WTC11 (cell line): ENCODE measurements at regions not wholly inside any gene's neighbourhood (a gene's known extent, or its start where the extent isn't known, plus 50 kb on each side); places are given as distances from the start of the nearest gene placed in this dataset.

Experiments used
- ATAC-seq: fragments of 200-7000 bp; cut with Tn5 transposase; 2 replicates; pipeline ENCODE4 v1.10.0; 2021; ENCODE audit warnings: mild to moderate bottlenecking, moderate library complexity
- CTCF ChIA-PET: fragments of 300-600 bp; sonication (Branson Sonifier 250); formaldehyde crosslinking; loops from one replicate; lab custom pipeline; 2021; ENCODE audit warnings: antibody characterized with exemption; lab: Charles Lee
- POLR2A ChIA-PET: fragments of 350-600 bp; sonication (Branson Sonifier 250); formaldehyde crosslinking; loops from one replicate; lab custom pipeline; 2021; ENCODE audit warnings: antibody characterized with exemption; lab: Charles Lee
- DNase-seq: peaks from one replicate; pipeline ENCODE4 v3.0.0; 2021; ENCODE audit warnings: low spot score
- H3K27ac Mint-ChIP-seq: 2 replicates; pipeline ENCODE4 v1.8.0; 2021; ENCODE audit warnings: mixed read lengths
- H3K27me3 Mint-ChIP-seq: 2 replicates; pipeline ENCODE4 v1.8.0; 2021; ENCODE audit warnings: low read depth, mild to moderate bottlenecking, moderate library complexity, mixed read lengths
- H3K36me3 Mint-ChIP-seq: 2 replicates; pipeline ENCODE4 v1.8.0; 2021; ENCODE audit warnings: mixed read lengths
- H3K4me1 Mint-ChIP-seq: 2 replicates; pipeline ENCODE4 v1.8.0; 2022; ENCODE audit warnings: mixed read lengths
- H3K4me3 Mint-ChIP-seq: 2 replicates; pipeline ENCODE4 v1.8.0; 2021; ENCODE audit warnings: mild to moderate bottlenecking, moderate library complexity, mixed read lengths
- H3K9me3 Mint-ChIP-seq: 2 replicates; pipeline ENCODE4 v1.8.0; 2021; ENCODE audit warnings: mixed read lengths
- CBFB ChIP-seq: sonication (generic); formaldehyde crosslinking; IDR thresholded peaks from 2 replicates; pipeline ENCODE4 v1.8.1; 2022; ENCODE audit warnings: mild to moderate bottlenecking, low read depth, missing genetic modification reagents
- CREM ChIP-seq: sonication (generic); formaldehyde crosslinking; IDR thresholded peaks from 2 replicates; pipeline ENCODE4 v1.8.1; 2022; ENCODE audit warnings: mild to moderate bottlenecking, missing genetic modification reagents, moderate library complexity
- E2F4 ChIP-seq: sonication (generic); formaldehyde crosslinking; IDR thresholded peaks from 2 replicates; pipeline ENCODE4 v1.8.1; 2022; ENCODE audit warnings: low read depth, mild to moderate bottlenecking, moderate library complexity, missing genetic modification reagents, borderline replicate concordance
- FOXK1 ChIP-seq: sonication (generic); formaldehyde crosslinking; IDR thresholded peaks from 2 replicates; pipeline ENCODE4 v1.8.0; 2022; ENCODE audit warnings: mild to moderate bottlenecking, moderate library complexity, missing genetic modification reagents
- MXD4 ChIP-seq: fragments of 250-450 bp; sonication (Bioruptor Pico); IDR thresholded peaks from 2 replicates; pipeline ENCODE4 v1.8.0; 2021; ENCODE audit warnings: mild to moderate bottlenecking, moderate library complexity, borderline replicate concordance
- NFE2L1 ChIP-seq: sonication (generic); formaldehyde crosslinking; IDR thresholded peaks from 2 replicates; pipeline ENCODE4 v1.8.1; 2023; ENCODE audit warnings: missing genetic modification reagents
- RORB ChIP-seq: fragments of 250-450 bp; sonication (Bioruptor Pico); IDR thresholded peaks from 2 replicates; pipeline ENCODE4 v1.9.0; 2021; ENCODE audit warnings: mild to moderate bottlenecking
- SMAD3 ChIP-seq: sonication (generic); formaldehyde crosslinking; IDR thresholded peaks from 2 replicates; pipeline ENCODE4 v1.8.0; 2022; ENCODE audit warnings: missing genetic modification reagents, mild to moderate bottlenecking, borderline replicate concordance
- SOX15 ChIP-seq: fragments of 250-450 bp; sonication (Bioruptor Pico); IDR thresholded peaks from 2 replicates; pipeline ENCODE4 v1.9.0; 2021; ENCODE audit warnings: mild to moderate bottlenecking
- SP1 ChIP-seq: sonication (generic); formaldehyde crosslinking; conservative IDR thresholded peaks from 2 replicates; pipeline ENCODE4 v1.8.1; 2022; ENCODE audit warnings: missing genetic modification reagents
- TEAD1 ChIP-seq: sonication (generic); formaldehyde crosslinking; IDR thresholded peaks from 2 replicates; pipeline ENCODE4 v1.8.0; 2022; ENCODE audit warnings: mild to moderate bottlenecking, missing genetic modification reagents
- ZBTB21 ChIP-seq: sonication (generic); formaldehyde crosslinking; IDR thresholded peaks from 2 replicates; pipeline ENCODE4 v1.8.1; 2023; ENCODE audit warnings: mild to moderate bottlenecking, missing genetic modification reagents, borderline replicate concordance
- ZNF121 ChIP-seq: sonication (generic); formaldehyde crosslinking; IDR thresholded peaks from 2 replicates; pipeline ENCODE4 v1.8.0; 2023; ENCODE audit warnings: missing genetic modification reagents
- ZNF219 ChIP-seq: sonication (generic); formaldehyde crosslinking; IDR thresholded peaks from 2 replicates; pipeline ENCODE4 v1.8.0; 2023; ENCODE audit warnings: missing genetic modification reagents, mild to moderate bottlenecking, borderline replicate concordance
- ZNF396 ChIP-seq: fragments of 250-450 bp; sonication (Bioruptor Pico); IDR thresholded peaks from 2 replicates; pipeline ENCODE4 v1.8.0; 2021; ENCODE audit warnings: mild to moderate bottlenecking, moderate library complexity, borderline replicate concordance
- ZNF423 ChIP-seq: fragments of 250-450 bp; sonication (Bioruptor Pico); IDR thresholded peaks from 2 replicates; pipeline ENCODE4 v2.1.2; 2022; ENCODE audit warnings: mild to moderate bottlenecking, moderate library complexity
- ZNF671 ChIP-seq: fragments of 250-450 bp; sonication (Bioruptor Pico); IDR thresholded peaks from 2 replicates; pipeline ENCODE4 v1.8.0; 2021; ENCODE audit warnings: mild to moderate bottlenecking
- TF ChIP-seq, protein P1 (sequence below): sonication (generic); formaldehyde crosslinking; IDR thresholded peaks from 2 replicates; pipeline ENCODE4 v1.8.1; 2023; ENCODE audit warnings: mild to moderate bottlenecking, missing genetic modification reagents
- TF ChIP-seq, protein P2 (sequence below): fragments of 250-450 bp; sonication (Bioruptor Pico); IDR thresholded peaks from 2 replicates; pipeline ENCODE4 v1.9.0; 2021; ENCODE audit warnings: mild to moderate bottlenecking, borderline replicate concordance
- TF ChIP-seq, protein P3 (sequence below): fragments of 250-450 bp; sonication (Bioruptor Pico); IDR thresholded peaks from 2 replicates; pipeline ENCODE4 v2.1.2; 2022; ENCODE audit warnings: mild to moderate bottlenecking, moderate library complexity
- TF ChIP-seq, protein P4 (sequence below): sonication (generic); formaldehyde crosslinking; conservative IDR thresholded peaks from 2 replicates; pipeline ENCODE4 v1.8.1; 2023; ENCODE audit warnings: mild to moderate bottlenecking, low read depth, missing genetic modification reagents, moderate library complexity

GRCh38 chr17:69949973-69950695 is 124.9 kb upstream of the KCNJ16 start (continued):
- TF ChIP-seq, protein P1, sequence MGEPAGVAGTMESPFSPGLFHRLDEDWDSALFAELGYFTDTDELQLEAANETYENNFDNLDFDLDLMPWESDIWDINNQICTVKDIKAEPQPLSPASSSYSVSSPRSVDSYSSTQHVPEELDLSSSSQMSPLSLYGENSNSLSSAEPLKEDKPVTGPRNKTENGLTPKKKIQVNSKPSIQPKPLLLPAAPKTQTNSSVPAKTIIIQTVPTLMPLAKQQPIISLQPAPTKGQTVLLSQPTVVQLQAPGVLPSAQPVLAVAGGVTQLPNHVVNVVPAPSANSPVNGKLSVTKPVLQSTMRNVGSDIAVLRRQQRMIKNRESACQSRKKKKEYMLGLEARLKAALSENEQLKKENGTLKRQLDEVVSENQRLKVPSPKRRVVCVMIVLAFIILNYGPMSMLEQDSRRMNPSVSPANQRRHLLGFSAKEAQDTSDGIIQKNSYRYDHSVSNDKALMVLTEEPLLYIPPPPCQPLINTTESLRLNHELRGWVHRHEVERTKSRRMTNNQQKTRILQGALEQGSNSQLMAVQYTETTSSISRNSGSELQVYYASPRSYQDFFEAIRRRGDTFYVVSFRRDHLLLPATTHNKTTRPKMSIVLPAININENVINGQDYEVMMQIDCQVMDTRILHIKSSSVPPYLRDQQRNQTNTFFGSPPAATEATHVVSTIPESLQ (CRISPR knock-in tag): no peak
- no peak for TF ChIP-seq RORB (CRISPR knock-in tag)
- TF ChIP-seq, all 79 proteins: peak for 0

- Mint-ChIP-seq H3K36me3 (no peaks in the 10 kb centered on the region), H3K9me3 (peaks cover 5% of the 10 kb centered on the region), H3K4me3 (no peak overlapping the region), H3K27me3 (no peaks in the 10 kb centered on the region), H3K4me1 (no peaks in the 10 kb centered on the region), H3K27ac (no peak overlapping the region)
- ChIA-PET CTCF (no interaction called here), POLR2A (no interaction called here)
- no peak for TF ChIP-seq NFE2L1
- no peak for TF ChIP-seq ZNF423 (CRISPR knock-in tag)
- no peak for TF ChIP-seq TEAD1 (CRISPR knock-in tag)
- TF ChIP-seq ZNF219 (CRISPR knock-in tag): no peak
- TF ChIP-seq, protein P2, sequence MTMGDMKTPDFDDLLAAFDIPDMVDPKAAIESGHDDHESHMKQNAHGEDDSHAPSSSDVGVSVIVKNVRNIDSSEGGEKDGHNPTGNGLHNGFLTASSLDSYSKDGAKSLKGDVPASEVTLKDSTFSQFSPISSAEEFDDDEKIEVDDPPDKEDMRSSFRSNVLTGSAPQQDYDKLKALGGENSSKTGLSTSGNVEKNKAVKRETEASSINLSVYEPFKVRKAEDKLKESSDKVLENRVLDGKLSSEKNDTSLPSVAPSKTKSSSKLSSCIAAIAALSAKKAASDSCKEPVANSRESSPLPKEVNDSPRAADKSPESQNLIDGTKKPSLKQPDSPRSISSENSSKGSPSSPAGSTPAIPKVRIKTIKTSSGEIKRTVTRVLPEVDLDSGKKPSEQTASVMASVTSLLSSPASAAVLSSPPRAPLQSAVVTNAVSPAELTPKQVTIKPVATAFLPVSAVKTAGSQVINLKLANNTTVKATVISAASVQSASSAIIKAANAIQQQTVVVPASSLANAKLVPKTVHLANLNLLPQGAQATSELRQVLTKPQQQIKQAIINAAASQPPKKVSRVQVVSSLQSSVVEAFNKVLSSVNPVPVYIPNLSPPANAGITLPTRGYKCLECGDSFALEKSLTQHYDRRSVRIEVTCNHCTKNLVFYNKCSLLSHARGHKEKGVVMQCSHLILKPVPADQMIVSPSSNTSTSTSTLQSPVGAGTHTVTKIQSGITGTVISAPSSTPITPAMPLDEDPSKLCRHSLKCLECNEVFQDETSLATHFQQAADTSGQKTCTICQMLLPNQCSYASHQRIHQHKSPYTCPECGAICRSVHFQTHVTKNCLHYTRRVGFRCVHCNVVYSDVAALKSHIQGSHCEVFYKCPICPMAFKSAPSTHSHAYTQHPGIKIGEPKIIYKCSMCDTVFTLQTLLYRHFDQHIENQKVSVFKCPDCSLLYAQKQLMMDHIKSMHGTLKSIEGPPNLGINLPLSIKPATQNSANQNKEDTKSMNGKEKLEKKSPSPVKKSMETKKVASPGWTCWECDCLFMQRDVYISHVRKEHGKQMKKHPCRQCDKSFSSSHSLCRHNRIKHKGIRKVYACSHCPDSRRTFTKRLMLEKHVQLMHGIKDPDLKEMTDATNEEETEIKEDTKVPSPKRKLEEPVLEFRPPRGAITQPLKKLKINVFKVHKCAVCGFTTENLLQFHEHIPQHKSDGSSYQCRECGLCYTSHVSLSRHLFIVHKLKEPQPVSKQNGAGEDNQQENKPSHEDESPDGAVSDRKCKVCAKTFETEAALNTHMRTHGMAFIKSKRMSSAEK (CRISPR knock-in tag): no peak
- TF ChIP-seq E2F4 (CRISPR knock-in tag): no peak
- TF ChIP-seq MXD4 (CRISPR knock-in tag): no peak
- no peak for TF ChIP-seq ZNF671 (CRISPR knock-in tag)
- TF ChIP-seq FOXK1 (CRISPR knock-in tag): no peak
- TF ChIP-seq ZNF121 (CRISPR knock-in tag): no peak
- TF ChIP-seq ZNF396 (CRISPR knock-in tag): no peak
- TF ChIP-seq, protein P3, sequence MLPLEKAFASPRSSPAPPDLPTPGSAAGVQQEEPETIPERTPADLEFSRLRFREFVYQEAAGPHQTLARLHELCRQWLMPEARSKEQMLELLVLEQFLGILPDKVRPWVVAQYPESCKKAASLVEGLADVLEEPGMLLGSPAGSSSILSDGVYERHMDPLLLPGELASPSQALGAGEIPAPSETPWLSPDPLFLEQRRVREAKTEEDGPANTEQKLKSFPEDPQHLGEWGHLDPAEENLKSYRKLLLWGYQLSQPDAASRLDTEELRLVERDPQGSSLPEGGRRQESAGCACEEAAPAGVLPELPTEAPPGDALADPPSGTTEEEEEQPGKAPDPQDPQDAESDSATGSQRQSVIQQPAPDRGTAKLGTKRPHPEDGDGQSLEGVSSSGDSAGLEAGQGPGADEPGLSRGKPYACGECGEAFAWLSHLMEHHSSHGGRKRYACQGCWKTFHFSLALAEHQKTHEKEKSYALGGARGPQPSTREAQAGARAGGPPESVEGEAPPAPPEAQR (CRISPR knock-in tag): no peak
- TF ChIP-seq ZBTB21 (CRISPR knock-in tag): no peak
- no peak for TF ChIP-seq SP1 (CRISPR knock-in tag)
- TF ChIP-seq SOX15 (CRISPR knock-in tag): no peak
- no peak for TF ChIP-seq SMAD3
- TF ChIP-seq CBFB (CRISPR knock-in tag): no peak
- TF ChIP-seq, protein P4, sequence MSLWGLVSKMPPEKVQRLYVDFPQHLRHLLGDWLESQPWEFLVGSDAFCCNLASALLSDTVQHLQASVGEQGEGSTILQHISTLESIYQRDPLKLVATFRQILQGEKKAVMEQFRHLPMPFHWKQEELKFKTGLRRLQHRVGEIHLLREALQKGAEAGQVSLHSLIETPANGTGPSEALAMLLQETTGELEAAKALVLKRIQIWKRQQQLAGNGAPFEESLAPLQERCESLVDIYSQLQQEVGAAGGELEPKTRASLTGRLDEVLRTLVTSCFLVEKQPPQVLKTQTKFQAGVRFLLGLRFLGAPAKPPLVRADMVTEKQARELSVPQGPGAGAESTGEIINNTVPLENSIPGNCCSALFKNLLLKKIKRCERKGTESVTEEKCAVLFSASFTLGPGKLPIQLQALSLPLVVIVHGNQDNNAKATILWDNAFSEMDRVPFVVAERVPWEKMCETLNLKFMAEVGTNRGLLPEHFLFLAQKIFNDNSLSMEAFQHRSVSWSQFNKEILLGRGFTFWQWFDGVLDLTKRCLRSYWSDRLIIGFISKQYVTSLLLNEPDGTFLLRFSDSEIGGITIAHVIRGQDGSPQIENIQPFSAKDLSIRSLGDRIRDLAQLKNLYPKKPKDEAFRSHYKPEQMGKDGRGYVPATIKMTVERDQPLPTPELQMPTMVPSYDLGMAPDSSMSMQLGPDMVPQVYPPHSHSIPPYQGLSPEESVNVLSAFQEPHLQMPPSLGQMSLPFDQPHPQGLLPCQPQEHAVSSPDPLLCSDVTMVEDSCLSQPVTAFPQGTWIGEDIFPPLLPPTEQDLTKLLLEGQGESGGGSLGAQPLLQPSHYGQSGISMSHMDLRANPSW (CRISPR knock-in tag): no peak
- TF ChIP-seq CREM (CRISPR knock-in tag): no peak
- no peak for ATAC-seq
- no peak for DNase-seq
Observed at GRCh38 chr17:69950701-69951418, 124.2 kb upstream of the KCNJ16 start.
